Activated gamma-delta T cell treated with anti-CD3 and anti-CD28 coated beads, Interleukin-2, amount 50 U/mL, for 16 hours (primary cell): ENCODE measurements at regions not wholly inside any gene's neighbourhood (a gene's known extent, or its start where the extent isn't known, plus 50 kb on each side); places are given as distances from the start of the nearest gene placed in this dataset.
"Not testable (repeated sequence)": the region's sequence is repeated elsewhere in the genome, so short reads cannot be mapped to it uniquely, and the experiment has no call there.

ENCODE experiments used
- DNase-seq: peaks from one replicate; pipeline ENCODE4 v3.0.0-alpha.2; 2020; ENCODE audit warnings: low read depth

GRCh38 chr2:193463011-193463410, 1268.3 kb upstream of the TMEFF2 start:
- no peak for DNase-seq

GRCh38 chr2:193462411-193462810, 1267.7 kb upstream of the TMEFF2 start:
- DNase-seq: no peak

GRCh38 chr2:193461431-193461934, 1266.8 kb upstream of the TMEFF2 start:
- no peak for DNase-seq

GRCh38 chr2:193446967-193447366, 1252.2 kb upstream of the TMEFF2 start:
- DNase-seq: no peak

GRCh38 chr2:193442293-193442692, 1247.6 kb upstream of the TMEFF2 start:
- no peak for DNase-seq

- no peak for DNase-seq
Measured at GRCh38 chr2:193428336-193428818, 1233.6 kb upstream of the TMEFF2 start.

- DNase-seq: not testable (repeated sequence)
Measured at GRCh38 chr2:193412368-193412767, 1217.6 kb upstream of the TMEFF2 start.

GRCh38 chr2:193409951-193410350, 1215.2 kb upstream of the TMEFF2 start:
- DNase-seq: no peak

- DNase-seq: no peak
Measured at GRCh38 chr2:193382583-193382982, 1187.8 kb upstream of the TMEFF2 start.

GRCh38 chr2:193377789-193378188, 1183.1 kb upstream of the TMEFF2 start:
- no peak for DNase-seq

- no peak for DNase-seq
Measured at GRCh38 chr2:193373120-193373519, 1178.4 kb upstream of the TMEFF2 start.

GRCh38 chr2:193371200-193371599, 1176.5 kb upstream of the TMEFF2 start:
- DNase-seq: no peak

- no peak for DNase-seq
Measured at GRCh38 chr2:193368615-193369014, 1173.9 kb upstream of the TMEFF2 start.

GRCh38 chr2:193357508-193357907, 1162.8 kb upstream of the TMEFF2 start:
- no peak for DNase-seq

GRCh38 chr2:193352665-193353242, 1158.0 kb upstream of the TMEFF2 start:
- not testable (repeated sequence) for DNase-seq

GRCh38 chr2:193350509-193350908, 1155.8 kb upstream of the TMEFF2 start:
- no peak for DNase-seq

GRCh38 chr2:193349642-193350041, 1154.9 kb upstream of the TMEFF2 start:
- no peak for DNase-seq

GRCh38 chr2:193348055-193348454, 1153.3 kb upstream of the TMEFF2 start:
- no peak for DNase-seq

GRCh38 chr2:193336781-193337180, 1142.0 kb upstream of the TMEFF2 start:
- no peak for DNase-seq

- DNase-seq: no peak
Measured at GRCh38 chr2:193334401-193334800, 1139.7 kb upstream of the TMEFF2 start.

GRCh38 chr2:193333539-193333938, 1138.8 kb upstream of the TMEFF2 start:
- no peak for DNase-seq

GRCh38 chr2:193332941-193333340, 1138.2 kb upstream of the TMEFF2 start:
- DNase-seq: no peak

GRCh38 chr2:193331676-193332075, 1136.9 kb upstream of the TMEFF2 start:
- DNase-seq: no peak

- DNase-seq: no peak
Measured at GRCh38 chr2:193326296-193326695, 1131.6 kb upstream of the TMEFF2 start.
